SK-N-SH treated with all-trans-retinoic acid at 6 μM for 48 hours (cell line): ENCODE measurements at regions not wholly inside any gene's neighbourhood (a gene's known extent, or its start where the extent isn't known, plus 50 kb on each side); places are given as distances from the start of the nearest gene placed in this dataset.

ENCODE experiments used
- ARNTL ChIP-seq: fragments of 450-650 bp; formaldehyde crosslinking; IDR thresholded peaks from 2 replicates; pipeline ENCODE4 v1.5.0; 2020; ENCODE audit warnings: low read depth, mild to moderate bottlenecking, moderate library complexity, borderline replicate concordance
- BACH2 ChIP-seq: fragments of 250-450 bp; sonication (Bioruptor Pico); IDR thresholded peaks from 2 replicates; pipeline ENCODE4 v1.9.0; 2021; ENCODE audit warnings: mild to moderate bottlenecking, borderline replicate concordance
- CSDC2 ChIP-seq: fragments of 250-450 bp; sonication (Bioruptor Pico); IDR thresholded peaks from 2 replicates; pipeline ENCODE4 v1.5.0; 2020; ENCODE audit warnings: mild to moderate bottlenecking, moderate library complexity
- PPARA ChIP-seq: fragments of 250-450 bp; sonication (Bioruptor Pico); IDR thresholded peaks from 2 replicates; pipeline ENCODE4 v1.5.0; 2020; ENCODE audit warnings: mild to moderate bottlenecking, borderline replicate concordance
- ZFP3 ChIP-seq: fragments of 250-450 bp; sonication (Bioruptor Pico); IDR thresholded peaks from 2 replicates; pipeline ENCODE4 v1.5.0; 2020; ENCODE audit warnings: mild to moderate bottlenecking, moderate library complexity
- ZFP30 ChIP-seq: fragments of 450-650 bp; formaldehyde crosslinking; IDR thresholded peaks from 2 replicates; pipeline ENCODE4 v1.5.0; 2022; ENCODE audit warnings: mild to moderate bottlenecking, moderate library complexity
- ZNF8 ChIP-seq: fragments of 450-650 bp; formaldehyde crosslinking; IDR thresholded peaks from 2 replicates; pipeline ENCODE4 v1.5.0; 2020; ENCODE audit warnings: mild to moderate bottlenecking, moderate library complexity
- TF ChIP-seq, protein P1 (sequence below): fragments of 250-450 bp; sonication (Bioruptor Pico); IDR thresholded peaks from 2 replicates; pipeline ENCODE4 v1.8.0; 2020; ENCODE audit warnings: mild to moderate bottlenecking, moderate library complexity, borderline replicate concordance
- TF ChIP-seq, protein P2 (sequence below): fragments of 250-450 bp; sonication (Bioruptor Pico); IDR thresholded peaks from 2 replicates; pipeline ENCODE4 v1.5.1; 2021; ENCODE audit warnings: mild to moderate bottlenecking, moderate library complexity
- TF ChIP-seq, protein P3 (sequence below): fragments of 250-450 bp; sonication (Bioruptor Pico); IDR thresholded peaks from 2 replicates; pipeline ENCODE4 v1.5.0; 2020; ENCODE audit warnings: mild to moderate bottlenecking, moderate library complexity

DNA sequence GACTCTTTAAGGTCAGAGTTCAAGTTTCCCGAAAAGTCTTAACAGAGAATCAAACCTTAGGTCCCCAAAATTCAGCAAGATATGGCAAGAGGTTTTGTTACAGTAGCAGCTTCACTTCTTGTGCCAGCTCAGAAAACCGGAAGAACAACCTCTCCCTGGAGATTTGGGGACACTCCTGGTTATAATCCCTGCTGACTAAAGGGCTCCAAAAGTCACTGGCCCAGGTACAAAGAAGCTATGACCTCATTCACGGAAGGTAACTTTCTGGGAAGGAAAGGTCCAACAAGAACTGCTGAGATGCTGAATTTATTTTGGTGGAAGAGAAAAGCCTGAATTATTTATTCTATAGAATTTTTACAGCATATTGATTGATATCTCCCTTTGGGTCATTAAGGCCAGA is 55.6 kb upstream of the DIO2 start:
- no peak for TF ChIP-seq ZNF8 (CRISPR knock-in tag)
- no peak for TF ChIP-seq CSDC2 (CRISPR knock-in tag)
- TF ChIP-seq, protein P1, sequence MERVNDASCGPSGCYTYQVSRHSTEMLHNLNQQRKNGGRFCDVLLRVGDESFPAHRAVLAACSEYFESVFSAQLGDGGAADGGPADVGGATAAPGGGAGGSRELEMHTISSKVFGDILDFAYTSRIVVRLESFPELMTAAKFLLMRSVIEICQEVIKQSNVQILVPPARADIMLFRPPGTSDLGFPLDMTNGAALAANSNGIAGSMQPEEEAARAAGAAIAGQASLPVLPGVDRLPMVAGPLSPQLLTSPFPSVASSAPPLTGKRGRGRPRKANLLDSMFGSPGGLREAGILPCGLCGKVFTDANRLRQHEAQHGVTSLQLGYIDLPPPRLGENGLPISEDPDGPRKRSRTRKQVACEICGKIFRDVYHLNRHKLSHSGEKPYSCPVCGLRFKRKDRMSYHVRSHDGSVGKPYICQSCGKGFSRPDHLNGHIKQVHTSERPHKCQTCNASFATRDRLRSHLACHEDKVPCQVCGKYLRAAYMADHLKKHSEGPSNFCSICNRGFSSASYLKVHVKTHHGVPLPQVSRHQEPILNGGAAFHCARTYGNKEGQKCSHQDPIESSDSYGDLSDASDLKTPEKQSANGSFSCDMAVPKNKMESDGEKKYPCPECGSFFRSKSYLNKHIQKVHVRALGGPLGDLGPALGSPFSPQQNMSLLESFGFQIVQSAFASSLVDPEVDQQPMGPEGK (CRISPR knock-in tag): no peak
- no peak for TF ChIP-seq BACH2 (CRISPR knock-in tag)
- TF ChIP-seq ARNTL (CRISPR knock-in tag): no peak
- TF ChIP-seq, protein P2, sequence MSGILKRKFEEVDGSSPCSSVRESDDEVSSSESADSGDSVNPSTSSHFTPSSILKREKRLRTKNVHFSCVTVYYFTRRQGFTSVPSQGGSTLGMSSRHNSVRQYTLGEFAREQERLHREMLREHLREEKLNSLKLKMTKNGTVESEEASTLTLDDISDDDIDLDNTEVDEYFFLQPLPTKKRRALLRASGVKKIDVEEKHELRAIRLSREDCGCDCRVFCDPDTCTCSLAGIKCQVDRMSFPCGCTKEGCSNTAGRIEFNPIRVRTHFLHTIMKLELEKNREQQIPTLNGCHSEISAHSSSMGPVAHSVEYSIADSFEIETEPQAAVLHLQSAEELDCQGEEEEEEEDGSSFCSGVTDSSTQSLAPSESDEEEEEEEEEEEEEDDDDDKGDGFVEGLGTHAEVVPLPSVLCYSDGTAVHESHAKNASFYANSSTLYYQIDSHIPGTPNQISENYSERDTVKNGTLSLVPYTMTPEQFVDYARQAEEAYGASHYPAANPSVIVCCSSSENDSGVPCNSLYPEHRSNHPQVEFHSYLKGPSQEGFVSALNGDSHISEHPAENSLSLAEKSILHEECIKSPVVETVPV (CRISPR knock-in tag): no peak
- no peak for TF ChIP-seq ZFP3 (CRISPR knock-in tag)
- no peak for TF ChIP-seq ZFP30 (CRISPR knock-in tag)
- no peak for TF ChIP-seq PPARA (CRISPR knock-in tag)
- TF ChIP-seq, protein P3, sequence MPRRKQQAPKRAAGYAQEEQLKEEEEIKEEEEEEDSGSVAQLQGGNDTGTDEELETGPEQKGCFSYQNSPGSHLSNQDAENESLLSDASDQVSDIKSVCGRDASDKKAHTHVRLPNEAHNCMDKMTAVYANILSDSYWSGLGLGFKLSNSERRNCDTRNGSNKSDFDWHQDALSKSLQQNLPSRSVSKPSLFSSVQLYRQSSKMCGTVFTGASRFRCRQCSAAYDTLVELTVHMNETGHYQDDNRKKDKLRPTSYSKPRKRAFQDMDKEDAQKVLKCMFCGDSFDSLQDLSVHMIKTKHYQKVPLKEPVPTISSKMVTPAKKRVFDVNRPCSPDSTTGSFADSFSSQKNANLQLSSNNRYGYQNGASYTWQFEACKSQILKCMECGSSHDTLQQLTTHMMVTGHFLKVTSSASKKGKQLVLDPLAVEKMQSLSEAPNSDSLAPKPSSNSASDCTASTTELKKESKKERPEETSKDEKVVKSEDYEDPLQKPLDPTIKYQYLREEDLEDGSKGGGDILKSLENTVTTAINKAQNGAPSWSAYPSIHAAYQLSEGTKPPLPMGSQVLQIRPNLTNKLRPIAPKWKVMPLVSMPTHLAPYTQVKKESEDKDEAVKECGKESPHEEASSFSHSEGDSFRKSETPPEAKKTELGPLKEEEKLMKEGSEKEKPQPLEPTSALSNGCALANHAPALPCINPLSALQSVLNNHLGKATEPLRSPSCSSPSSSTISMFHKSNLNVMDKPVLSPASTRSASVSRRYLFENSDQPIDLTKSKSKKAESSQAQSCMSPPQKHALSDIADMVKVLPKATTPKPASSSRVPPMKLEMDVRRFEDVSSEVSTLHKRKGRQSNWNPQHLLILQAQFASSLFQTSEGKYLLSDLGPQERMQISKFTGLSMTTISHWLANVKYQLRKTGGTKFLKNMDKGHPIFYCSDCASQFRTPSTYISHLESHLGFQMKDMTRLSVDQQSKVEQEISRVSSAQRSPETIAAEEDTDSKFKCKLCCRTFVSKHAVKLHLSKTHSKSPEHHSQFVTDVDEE (CRISPR knock-in tag): no peak
